Endodermal cell (in vitro differentiated cells): ENCODE measurements at regions not wholly inside any gene's neighbourhood (a gene's known extent, or its start where the extent isn't known, plus 50 kb on each side); places are given as distances from the start of the nearest gene placed in this dataset.
"Not testable (repeated sequence)": the region's sequence is repeated elsewhere in the genome, so short reads cannot be mapped to it uniquely, and the experiment has no call there.

Experiments
- DNase-seq: peaks from one replicate; pipeline ENCODE4 v3.0.0-alpha.2; 2017
- H3K27ac ChIP-seq: 2 replicates; pipeline ENCODE4 v1.5.1; 2013; ENCODE audit warnings: mild to moderate bottlenecking, low read depth, low read length, moderate library complexity
- H3K27me3 ChIP-seq: 2 replicates; pipeline ENCODE4 v1.6.1; 2013; ENCODE audit warnings: mild to moderate bottlenecking, low read length, moderate library complexity; ENCODE audit not compliant: insufficient read depth, control insufficient read depth, poor library complexity, severe bottlenecking
- H3K36me3 ChIP-seq: 2 replicates; pipeline ENCODE4 v1.7.0; 2013; ENCODE audit warnings: mild to moderate bottlenecking, low read length, moderate library complexity; ENCODE audit not compliant: control insufficient read depth, insufficient read depth
- H3K4me1 ChIP-seq: one replicate; pipeline ENCODE4 v1.7.0; 2013; ENCODE audit warnings: low read length; ENCODE audit not compliant: control insufficient read depth, insufficient read depth
- H3K4me3 ChIP-seq: 2 replicates; pipeline ENCODE4 v1.5.1; 2013; ENCODE audit warnings: mild to moderate bottlenecking, low read length, moderate library complexity
- H3K9ac ChIP-seq: 2 replicates; pipeline ENCODE4 v1.6.1; 2013; ENCODE audit warnings: mild to moderate bottlenecking, low read length, moderate library complexity; ENCODE audit not compliant: poor library complexity, severe bottlenecking; ENCODE audit errors: extremely low read depth
- H3K9me3 ChIP-seq: 2 replicates; pipeline ENCODE4 v1.6.1; 2013; ENCODE audit warnings: mild to moderate bottlenecking, low read length, moderate library complexity; ENCODE audit not compliant: control insufficient read depth
- H3K27ac Mint-ChIP-seq: 2 replicates; pipeline ENCODE4 v1.8.0; 2020; ENCODE audit warnings: mixed read lengths
- H3K27me3 Mint-ChIP-seq: 2 replicates; pipeline ENCODE4 v1.8.0; 2021; ENCODE audit warnings: mild to moderate bottlenecking, mixed read lengths; ENCODE audit not compliant: insufficient read depth
- H3K36me3 Mint-ChIP-seq: 2 replicates; pipeline ENCODE4 v1.8.0; 2020; ENCODE audit warnings: low read depth, mixed read lengths
- H3K4me1 Mint-ChIP-seq: 2 replicates; pipeline ENCODE4 v1.8.0; 2020; ENCODE audit warnings: mixed read lengths
- H3K4me3 Mint-ChIP-seq: 2 replicates; pipeline ENCODE4 v1.8.0; 2020; ENCODE audit warnings: mild to moderate bottlenecking, moderate library complexity, mixed read lengths
- H3K9me3 Mint-ChIP-seq: 2 replicates; pipeline ENCODE4 v1.8.0; 2020; ENCODE audit warnings: mild to moderate bottlenecking, mixed read lengths
- WGBS, 2 experiments: methylation state at CpG; one replicate each; pipeline versions ENCODE4 v1.1.5 to v1.1.7; 2013; ENCODE audit warnings: missing lambda C conversion rate in 2 of 2, mixed read lengths in 1 of 2; ENCODE audit not compliant: insufficient coverage in 1 of 2, insufficient read length in 1 of 2; 5-methylcytosine and 5-hydroxymethylcytosine counted together
- TF ChIP-seq, protein P1 (sequence below): fragments of 200-600 bp; sonication (generic); conservative IDR thresholded peaks from 2 replicates; pipeline ENCODE4 v1.5.0; 2021; ENCODE audit warnings: antibody characterized with exemption, mild to moderate bottlenecking

DNA sequence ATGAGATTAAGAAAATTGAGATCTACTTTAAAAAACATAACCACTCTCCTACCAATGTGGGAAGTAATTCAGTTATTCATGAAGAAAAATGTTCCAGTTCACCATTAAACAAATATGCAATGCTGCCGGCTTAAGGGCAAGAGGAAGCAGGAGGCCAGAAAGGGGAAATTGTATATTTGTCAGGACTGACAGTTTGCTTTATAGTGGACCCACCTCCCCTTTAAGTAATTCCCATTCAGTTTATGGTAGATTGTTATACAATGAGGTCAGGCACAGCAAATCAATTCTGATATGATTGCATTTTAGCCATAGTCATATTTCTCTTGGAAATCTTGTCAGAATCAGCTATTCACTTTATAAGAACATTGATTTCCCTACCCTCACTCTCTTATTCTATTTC is 547.8 kb downstream of the FRK start:
- H3K4me3 ChIP-seq: no peak overlapping the region
- no peaks in the 10 kb centered on the region for H3K9me3 ChIP-seq
- TF ChIP-seq, protein P1, sequence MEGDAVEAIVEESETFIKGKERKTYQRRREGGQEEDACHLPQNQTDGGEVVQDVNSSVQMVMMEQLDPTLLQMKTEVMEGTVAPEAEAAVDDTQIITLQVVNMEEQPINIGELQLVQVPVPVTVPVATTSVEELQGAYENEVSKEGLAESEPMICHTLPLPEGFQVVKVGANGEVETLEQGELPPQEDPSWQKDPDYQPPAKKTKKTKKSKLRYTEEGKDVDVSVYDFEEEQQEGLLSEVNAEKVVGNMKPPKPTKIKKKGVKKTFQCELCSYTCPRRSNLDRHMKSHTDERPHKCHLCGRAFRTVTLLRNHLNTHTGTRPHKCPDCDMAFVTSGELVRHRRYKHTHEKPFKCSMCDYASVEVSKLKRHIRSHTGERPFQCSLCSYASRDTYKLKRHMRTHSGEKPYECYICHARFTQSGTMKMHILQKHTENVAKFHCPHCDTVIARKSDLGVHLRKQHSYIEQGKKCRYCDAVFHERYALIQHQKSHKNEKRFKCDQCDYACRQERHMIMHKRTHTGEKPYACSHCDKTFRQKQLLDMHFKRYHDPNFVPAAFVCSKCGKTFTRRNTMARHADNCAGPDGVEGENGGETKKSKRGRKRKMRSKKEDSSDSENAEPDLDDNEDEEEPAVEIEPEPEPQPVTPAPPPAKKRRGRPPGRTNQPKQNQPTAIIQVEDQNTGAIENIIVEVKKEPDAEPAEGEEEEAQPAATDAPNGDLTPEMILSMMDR: no peak
- DNase-seq: no peak
- Mint-ChIP-seq H3K4me1 (no peaks in the 10 kb centered on the region), H3K36me3 (no peaks in the 10 kb centered on the region), H3K27me3 (no peaks in the 10 kb centered on the region), H3K27ac (no peak overlapping the region), H3K9me3 (no peaks in the 10 kb centered on the region), H3K4me3 (no peak overlapping the region)
- WGBS, 2 experiments: 0% methylated on average over 1 of the region's 1 CpG; no CpG with 5 or more reads in 1 of the 2 experiments
- H3K9ac ChIP-seq: no peak overlapping the region
- H3K27me3 ChIP-seq: no peaks in the 10 kb centered on the region
- H3K27ac ChIP-seq: no peak overlapping the region
- H3K4me1 ChIP-seq: no peaks in the 10 kb centered on the region
- no peaks in the 10 kb centered on the region for H3K36me3 ChIP-seq

DNA sequence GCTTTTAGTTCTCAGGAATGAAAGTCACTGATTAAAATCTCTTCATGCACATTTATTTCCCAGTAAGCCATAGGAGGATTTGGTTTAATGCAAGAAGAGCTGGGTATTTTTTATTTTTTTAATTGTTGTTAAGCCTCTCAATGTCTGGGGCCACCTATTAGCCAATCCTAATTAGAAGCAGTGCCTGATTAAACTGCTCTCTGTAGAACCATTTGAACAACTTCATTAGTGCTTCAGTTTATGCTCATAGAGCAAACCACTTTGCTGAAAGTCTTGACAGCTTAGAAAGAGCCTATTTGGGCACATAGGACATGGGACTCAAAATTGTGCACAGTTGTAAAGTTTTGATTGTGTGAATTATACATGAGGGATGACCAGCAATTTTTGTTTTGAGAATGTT is 548.9 kb downstream of the FRK start:
- no peaks in the 10 kb centered on the region for H3K36me3 Mint-ChIP-seq

DNA sequence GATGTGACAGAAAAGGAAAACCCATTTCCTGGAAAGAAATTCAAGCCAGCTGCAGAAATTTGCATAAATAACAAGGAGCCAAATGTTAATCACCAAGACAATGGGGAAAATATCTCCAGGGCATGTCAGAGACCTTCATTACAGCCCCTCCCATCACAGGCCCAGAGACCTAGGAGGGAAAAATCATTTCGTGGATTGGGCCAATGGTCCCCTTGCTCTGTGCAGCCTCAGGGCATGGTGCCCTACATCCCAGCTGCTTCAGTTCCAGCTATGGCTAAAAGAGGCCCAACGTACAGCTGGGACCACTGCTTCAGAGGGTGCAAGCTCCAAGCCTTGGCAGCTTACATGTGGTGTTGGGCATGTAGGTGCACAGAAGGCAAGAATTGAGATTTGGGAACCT is 558.3 kb downstream of the FRK start:
- H3K9me3 ChIP-seq, H3K27me3 Mint-ChIP-seq, H3K27ac Mint-ChIP-seq, H3K36me3 ChIP-seq, H3K9me3 Mint-ChIP-seq, H3K9ac ChIP-seq, H3K36me3 Mint-ChIP-seq, H3K4me3 Mint-ChIP-seq, H3K27me3 ChIP-seq, H3K4me3 ChIP-seq, H3K4me1 ChIP-seq, H3K27ac ChIP-seq, H3K4me1 Mint-ChIP-seq, DNase-seq: not testable (repeated sequence)
- WGBS, 2 experiments: 50 to 100% methylated on average over 1 to 2 of the region's 2 CpGs

More for the DNA sequence above, 548.9 kb downstream of the FRK start:
- H3K27me3 ChIP-seq: no peaks in the 10 kb centered on the region
- no peaks in the 10 kb centered on the region for H3K4me1 Mint-ChIP-seq
- no peaks in the 10 kb centered on the region for H3K4me1 ChIP-seq
- no peak overlapping the region for H3K4me3 ChIP-seq
- TF ChIP-seq, protein P1: no peak
- DNase-seq: no peak
- no peak overlapping the region for H3K4me3 Mint-ChIP-seq
- no peak overlapping the region for H3K27ac ChIP-seq
- H3K9ac ChIP-seq: no peak overlapping the region
- no peaks in the 10 kb centered on the region for H3K27me3 Mint-ChIP-seq
- H3K36me3 ChIP-seq: no peaks in the 10 kb centered on the region
- no peak overlapping the region for H3K27ac Mint-ChIP-seq
- H3K9me3 ChIP-seq: no peaks in the 10 kb centered on the region
- no peaks in the 10 kb centered on the region for H3K9me3 Mint-ChIP-seq

DNA sequence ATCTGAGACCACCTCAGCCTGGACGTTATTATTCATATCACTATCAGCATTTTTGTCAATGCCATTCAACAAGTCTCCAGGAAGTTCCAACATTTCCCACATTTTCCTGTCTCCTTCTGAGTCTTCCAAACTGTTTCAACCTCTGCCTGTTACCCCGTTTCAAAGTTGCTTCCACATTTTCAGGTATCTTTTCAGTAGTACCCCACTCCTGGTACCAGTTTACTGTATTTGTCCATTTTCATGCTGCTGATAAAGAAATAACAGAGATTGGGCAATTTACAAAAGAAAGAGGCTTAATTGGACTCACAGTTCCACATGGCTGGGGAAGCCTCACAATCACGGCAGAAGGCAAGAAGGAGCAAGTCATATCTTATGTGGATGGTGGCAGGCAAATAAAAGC is 565.5 kb downstream of the FRK start:
- Histone ChIP-seq H3K9ac (no peak overlapping the region), H3K36me3 (no peaks in the 10 kb centered on the region), H3K4me3 (no peak overlapping the region), H3K27ac (no peak overlapping the region), H3K27me3 (no peaks in the 10 kb centered on the region), H3K4me1 (no peaks in the 10 kb centered on the region), H3K9me3 (peaks cover 32% of the 10 kb centered on the region)
- no peak for DNase-seq
- Mint-ChIP-seq H3K27me3 (no peaks in the 10 kb centered on the region), H3K9me3 (peaks cover 34% of the 10 kb centered on the region), H3K4me3 (no peak overlapping the region), H3K27ac (no peak overlapping the region), H3K36me3 (peaks cover 10% of the 10 kb centered on the region), H3K4me1 (no peaks in the 10 kb centered on the region)
- TF ChIP-seq, protein P1: no peak
- 94 to 97% methylated on average over 2 to 3 of the region's 3 CpGs for WGBS, 2 experiments
